GM12878 (cell line): ENCODE measurements at regions not wholly inside any gene's neighbourhood (a gene's known extent, or its start where the extent isn't known, plus 50 kb on each side); places are given as distances from the start of the nearest gene placed in this dataset.

Source experiments
- ATAC-seq: fragments of 200-7000 bp; cut with Tn5 transposase; 3 replicates; pipeline ENCODE4 v1.9.1; 2020; ENCODE audit warnings: mild to moderate bottlenecking, moderate library complexity
- BruUV-seq: library from RNA; stranded (reverse); fragments of 400-500 nt; replicated peaks from 2 replicates; lab custom pipeline; 2021; lab: Mats Ljungman, UMichigan
- CTCF ChIA-PET: fragments of 300-600 bp; sonication (Branson Sonifier 250); formaldehyde crosslinking; extraction: SDS; loops from one replicate; lab custom pipeline; 2021; ENCODE audit warnings: inconsistent platforms; lab: Yijun Ruan, JAX
- POLR2A ChIA-PET: fragments of 350-600 bp; formaldehyde crosslinking; extraction: SDS; loops from one replicate; lab custom pipeline; 2021; ENCODE audit warnings: inconsistent platforms; lab: Charles Lee
- RAD21 ChIA-PET: fragments of 300-600 bp; sonication (Branson Sonifier 250); formaldehyde crosslinking; loops from one replicate; lab custom pipeline; 2023; ENCODE audit warnings: antibody characterized with exemption; ENCODE audit not compliant: unreplicated experiment; lab: Charles Lee
- SMC1A ChIA-PET: fragments of 300-600 bp; sonication (Branson Sonifier 250); formaldehyde crosslinking; loops from one replicate; lab custom pipeline; 2023; ENCODE audit not compliant: unreplicated experiment, uncharacterized antibody; lab: Charles Lee
- DNase-seq: peaks from one replicate; pipeline ENCODE4 v3.0.0-alpha.2; 2011; ENCODE audit warnings: low read depth, low spot score
- FAIRE-seq: peaks from 3 replicates; lab custom pipeline; 2011; peaks lifted over from hg19 to GRCh38; lab: Jason Lieb, UNC
- H2AFZ ChIP-seq: 2 replicates; pipeline ENCODE4 v1.6.0; 2011; ENCODE audit warnings: low read depth, low read length, control low read depth; ENCODE audit not compliant: control insufficient read depth
- H3K27ac ChIP-seq: 2 replicates; pipeline ENCODE4 v1.5.1; 2011; ENCODE audit warnings: control low read depth; ENCODE audit not compliant: control insufficient read depth, insufficient read depth
- H3K27me3 ChIP-seq, 2 experiments: replicated peaks in 1 of 2; 2 replicates each; pipeline versions ENCODE4 v1.6.0 to v1.6.1; 2011; ENCODE audit warnings: low read length in 1 of 2; ENCODE audit not compliant: control insufficient read depth in 2 of 2, insufficient read depth in 2 of 2
- H3K36me3 ChIP-seq, 2 experiments: 2 replicates each; pipeline ENCODE4 v1.5.1; 2011; ENCODE audit warnings: low read length in 1 of 2; ENCODE audit not compliant: control insufficient read depth in 2 of 2, insufficient read depth in 2 of 2
- H3K4me1 ChIP-seq: 2 replicates; pipeline ENCODE4 v1.6.1; 2011; ENCODE audit warnings: mild to moderate bottlenecking, low read length, moderate library complexity, mixed read lengths; ENCODE audit not compliant: control insufficient read depth, insufficient read depth
- H3K4me2 ChIP-seq: 2 replicates; pipeline ENCODE4 v1.6.0; 2011; ENCODE audit warnings: control low read depth; ENCODE audit not compliant: control insufficient read depth, insufficient read depth
- H3K4me3 ChIP-seq: fragments of 200-600 bp; sonication (generic); 2 replicates; pipeline ENCODE4 v1.5.1; 2016
- H3K79me2 ChIP-seq: 2 replicates; pipeline ENCODE4 v1.6.0; 2011; ENCODE audit warnings: low read length; ENCODE audit not compliant: control insufficient read depth, insufficient read depth
- H3K9ac ChIP-seq: 2 replicates; pipeline ENCODE4 v1.8.0; 2011; ENCODE audit warnings: low read length, control low read depth, mixed read lengths; ENCODE audit not compliant: control insufficient read depth, insufficient read depth
- H3K9me3 ChIP-seq: replicated peaks from 3 replicates; pipeline ENCODE4 v1.5.1; 2011; ENCODE audit warnings: mild to moderate bottlenecking, low read length; ENCODE audit not compliant: control insufficient read depth, insufficient read depth
- H4K20me1 ChIP-seq: 2 replicates; pipeline ENCODE4 v1.6.0; 2011; ENCODE audit not compliant: control insufficient read depth, insufficient read depth
- CEBPB ChIP-seq, 2 experiments: fragments of 150-350 bp in 1 of 2; IDR thresholded peaks; 2 replicates each; pipeline ENCODE4 v1.6.1; 2012 to 2014; ENCODE audit warnings: low read depth in 2 of 2, low read length in 2 of 2, borderline replicate concordance in 1 of 2, inconsistent platforms in 1 of 2
- CHD4 ChIP-seq: fragments of 200-600 bp; sonication (generic); IDR thresholded peaks from 2 replicates; pipeline ENCODE4 v1.6.1; 2016; ENCODE audit warnings: mild to moderate bottlenecking
- FOXK2 ChIP-seq: fragments of 450-650 bp; IDR thresholded peaks from 2 replicates; pipeline ENCODE4 v1.6.1; 2017; ENCODE audit warnings: mild to moderate bottlenecking, moderate library complexity
- GABPA ChIP-seq: IDR thresholded peaks from 2 replicates; pipeline ENCODE4 v1.6.1; 2014; ENCODE audit warnings: antibody characterized with exemption, low read depth, mild to moderate bottlenecking, inconsistent platforms
- MTA2 ChIP-seq: fragments of 450-650 bp; IDR thresholded peaks from 2 replicates; pipeline ENCODE4 v1.6.1; 2016; ENCODE audit warnings: low read depth, mild to moderate bottlenecking, moderate library complexity
- NR2C2 ChIP-seq: IDR thresholded peaks from 2 replicates; pipeline ENCODE4 v1.6.1; 2011; ENCODE audit warnings: borderline replicate concordance, low read depth; ENCODE audit not compliant: control insufficient read depth, insufficient read length
- NR2F1 ChIP-seq: fragments of 450-650 bp; conservative IDR thresholded peaks from 2 replicates; pipeline ENCODE4 v1.6.1; 2017; ENCODE audit warnings: mild to moderate bottlenecking
- POLR2AphosphoS2 ChIP-seq: IDR thresholded peaks from 2 replicates; pipeline ENCODE4 v1.6.1; 2011; ENCODE audit warnings: low read depth, mild to moderate bottlenecking, low read length, improper control_type of control experiment, moderate library complexity
- RAD21 ChIP-seq: IDR thresholded peaks from 2 replicates; pipeline ENCODE4 v1.6.1; 2011; ENCODE audit warnings: mild to moderate bottlenecking, low read depth, low read length, moderate library complexity; ENCODE audit not compliant: insufficient read depth
- RAD51 ChIP-seq: fragments of 450-650 bp; IDR thresholded peaks from 2 replicates; pipeline ENCODE4 v1.6.1; 2016; ENCODE audit warnings: moderate library complexity, mild to moderate bottlenecking, inconsistent platforms
- SMAD1 ChIP-seq: fragments of 450-650 bp; IDR thresholded peaks from 2 replicates; pipeline ENCODE4 v1.6.1; 2018; ENCODE audit warnings: mild to moderate bottlenecking, low read depth; ENCODE audit not compliant: partially characterized antibody
- SP1 ChIP-seq: IDR thresholded peaks from one replicate; pipeline ENCODE4 v1.6.1; 2011; ENCODE audit warnings: low read depth, low read length
- SUZ12 ChIP-seq: fragments of 200-600 bp; sonication (generic); IDR thresholded peaks from one replicate; pipeline ENCODE4 v1.6.1; 2018; ENCODE audit warnings: antibody characterized with exemption, mild to moderate bottlenecking; ENCODE audit not compliant: unreplicated experiment
- ZBTB40 ChIP-seq: fragments of 450-650 bp; IDR thresholded peaks from 2 replicates; pipeline ENCODE4 v1.6.1; 2016; ENCODE audit warnings: mild to moderate bottlenecking, moderate library complexity, borderline replicate concordance
- ZNF384 ChIP-seq: IDR thresholded peaks from 2 replicates; pipeline ENCODE4 v1.6.1; 2012; ENCODE audit warnings: low read depth, mild to moderate bottlenecking, low read length, improper control_type of control experiment, borderline replicate concordance
- WGBS: methylation state at CpG from one replicate; pipeline ENCODE4 v1.1.6; 2016; ENCODE audit warnings: low lambda C conversion rate; ENCODE audit not compliant: insufficient replicate concordance, insufficient coverage; ENCODE audit errors: missing lambda C conversion rate; 5-methylcytosine and 5-hydroxymethylcytosine counted together
- in situ Hi-C: fragments of 300-500 bp; cut with MboI; formaldehyde crosslinking; loops from 9 replicates; pipeline ENCODE4 v1.14.3; 2018; ENCODE audit warnings: mixed read lengths
- intact Hi-C: fragments of 100-400 bp; cut with micrococcal nuclease; formaldehyde crosslinking; loops from one replicate; pipeline ENCODE4 v1.14.2; 2022; ENCODE audit not compliant: unreplicated experiment
- TF ChIP-seq, protein P1 (sequence below): fragments of 450-650 bp; IDR thresholded peaks from 2 replicates; pipeline ENCODE4 v1.6.1; 2018; ENCODE audit warnings: mild to moderate bottlenecking, low read depth, moderate library complexity; ENCODE audit not compliant: partially characterized antibody
- TF ChIP-seq, protein P2 (sequence below): IDR thresholded peaks from 2 replicates; pipeline ENCODE4 v1.6.1; 2011; ENCODE audit warnings: mild to moderate bottlenecking, low read depth, low read length, moderate library complexity; ENCODE audit not compliant: insufficient replicate concordance

DNA sequence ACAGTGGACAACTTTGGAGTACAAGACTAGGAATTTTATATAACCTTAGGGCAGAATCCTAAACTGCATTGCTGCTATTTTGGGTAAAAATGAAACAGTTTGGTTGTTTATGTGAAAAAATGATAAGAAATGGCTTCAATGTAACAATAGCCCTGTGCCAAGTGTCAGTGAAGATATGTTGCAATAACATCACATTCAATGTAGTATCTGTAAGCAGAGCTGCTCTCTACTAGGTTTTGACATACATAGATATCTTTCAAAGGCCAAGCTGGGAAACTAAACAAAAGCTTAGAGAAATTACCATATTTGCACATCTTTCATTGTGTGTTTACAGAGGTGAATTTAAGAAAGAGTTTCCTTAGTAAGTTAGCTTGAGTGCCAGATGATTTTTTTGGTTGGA is 135.0 kb upstream of the DOK6 start (continued):
- TF ChIP-seq ZBTB40: no peak

DNA sequence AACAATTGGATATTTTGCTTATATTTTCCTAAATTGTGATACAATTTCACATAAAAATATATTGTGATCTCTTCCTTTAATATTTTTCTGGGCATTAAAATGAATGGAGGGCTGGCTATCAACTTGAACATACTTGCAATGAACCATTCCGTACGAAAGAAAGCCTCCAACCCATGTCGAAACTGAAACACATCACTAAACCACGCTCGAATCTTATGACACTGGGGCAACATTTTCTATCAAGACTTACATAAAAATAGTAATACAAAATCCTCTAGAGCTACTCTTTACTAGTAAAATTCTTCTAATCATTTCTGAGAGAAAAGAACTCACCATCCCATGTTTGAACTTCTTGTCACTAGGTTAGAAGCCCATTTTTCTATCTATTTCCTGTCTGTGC is 132.8 kb upstream of the DOK6 start:
- ChIA-PET POLR2A (no interaction called here), RAD21 (no interaction called here), SMC1A (no interaction called here), CTCF (interaction anchor here (0.6 kb wide), 1 partner anchor 1880 kb away, joined by 3 read pairs; no protein-coding TSS in a partner anchor)
- Histone ChIP-seq H2AFZ (no peak overlapping the region), H3K4me3 (no peak overlapping the region), H3K4me1 (no peaks in the 10 kb centered on the region), H4K20me1 (no peaks in the 10 kb centered on the region), H3K9ac (no peak overlapping the region), H3K79me2 (no peaks in the 10 kb centered on the region), H3K4me2 (no peak overlapping the region), H3K27me3 (no peaks in the 10 kb centered on the region), H3K27ac (no peak overlapping the region), H3K9me3 (no peaks in the 10 kb centered on the region), H3K36me3 (no peaks in the 10 kb centered on the region)
- ATAC-seq: no peak
- no peak for DNase-seq
- intact Hi-C loops: no loop called here
- BruUV-seq: no TSS peak
- in situ Hi-C loops: no loop called here
- no peak for FAIRE-seq
- 68% methylated on average over 5 of the region's 5 CpGs for WGBS
- TF ChIP-seq CHD4: no peak
- no peak for TF ChIP-seq CEBPB (IDR thresholded peaks at IDR 0.05; ENCODE audit: borderline replicate concordance in 1 of 2, low read depth in 2 of 2, low read length in 2 of 2)
- TF ChIP-seq, protein P1, sequence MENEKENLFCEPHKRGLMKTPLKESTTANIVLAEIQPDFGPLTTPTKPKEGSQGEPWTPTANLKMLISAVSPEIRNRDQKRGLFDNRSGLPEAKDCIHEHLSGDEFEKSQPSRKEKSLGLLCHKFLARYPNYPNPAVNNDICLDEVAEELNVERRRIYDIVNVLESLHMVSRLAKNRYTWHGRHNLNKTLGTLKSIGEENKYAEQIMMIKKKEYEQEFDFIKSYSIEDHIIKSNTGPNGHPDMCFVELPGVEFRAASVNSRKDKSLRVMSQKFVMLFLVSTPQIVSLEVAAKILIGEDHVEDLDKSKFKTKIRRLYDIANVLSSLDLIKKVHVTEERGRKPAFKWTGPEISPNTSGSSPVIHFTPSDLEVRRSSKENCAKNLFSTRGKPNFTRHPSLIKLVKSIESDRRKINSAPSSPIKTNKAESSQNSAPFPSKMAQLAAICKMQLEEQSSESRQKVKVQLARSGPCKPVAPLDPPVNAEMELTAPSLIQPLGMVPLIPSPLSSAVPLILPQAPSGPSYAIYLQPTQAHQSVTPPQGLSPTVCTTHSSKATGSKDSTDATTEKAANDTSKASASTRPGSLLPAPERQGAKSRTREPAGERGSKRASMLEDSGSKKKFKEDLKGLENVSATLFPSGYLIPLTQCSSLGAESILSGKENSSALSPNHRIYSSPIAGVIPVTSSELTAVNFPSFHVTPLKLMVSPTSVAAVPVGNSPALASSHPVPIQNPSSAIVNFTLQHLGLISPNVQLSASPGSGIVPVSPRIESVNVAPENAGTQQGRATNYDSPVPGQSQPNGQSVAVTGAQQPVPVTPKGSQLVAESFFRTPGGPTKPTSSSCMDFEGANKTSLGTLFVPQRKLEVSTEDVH: no peak
- no peak for TF ChIP-seq NR2C2
- no peak for TF ChIP-seq FOXK2
- TF ChIP-seq RAD51: no peak
- TF ChIP-seq, protein P2, sequence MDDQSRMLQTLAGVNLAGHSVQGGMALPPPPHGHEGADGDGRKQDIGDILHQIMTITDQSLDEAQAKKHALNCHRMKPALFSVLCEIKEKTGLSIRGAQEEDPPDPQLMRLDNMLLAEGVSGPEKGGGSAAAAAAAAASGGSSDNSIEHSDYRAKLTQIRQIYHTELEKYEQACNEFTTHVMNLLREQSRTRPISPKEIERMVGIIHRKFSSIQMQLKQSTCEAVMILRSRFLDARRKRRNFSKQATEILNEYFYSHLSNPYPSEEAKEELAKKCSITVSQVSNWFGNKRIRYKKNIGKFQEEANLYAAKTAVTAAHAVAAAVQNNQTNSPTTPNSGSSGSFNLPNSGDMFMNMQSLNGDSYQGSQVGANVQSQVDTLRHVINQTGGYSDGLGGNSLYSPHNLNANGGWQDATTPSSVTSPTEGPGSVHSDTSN: no peak
- TF ChIP-seq GABPA: no peak
- TF ChIP-seq SP1: no peak
- TF ChIP-seq RAD21: no peak
- no peak for TF ChIP-seq POLR2AphosphoS2
- TF ChIP-seq SUZ12: no peak
- TF ChIP-seq NR2F1: no peak
- TF ChIP-seq MTA2: no peak
- no peak for TF ChIP-seq ZNF384
- no peak for TF ChIP-seq SMAD1
